IMR-90 (cell line): ENCODE measurements at regions not wholly inside any gene's neighbourhood (a gene's known extent, or its start where the extent isn't known, plus 50 kb on each side); places are given as distances from the start of the nearest gene placed in this dataset.

ENCODE experiments used
- ATAC-seq: fragments of 200-7000 bp; cut with Tn5 transposase; 2 replicates; pipeline ENCODE4 v1.9.1; 2020; ENCODE audit warnings: low read depth, mild to moderate bottlenecking, moderate library complexity
- BruUV-seq: library from RNA; stranded (reverse); fragments of 400-500 nt; replicated peaks from 2 replicates; lab custom pipeline; 2021; lab: Mats Ljungman, UMichigan
- CTCF ChIA-PET: fragments of 300-600 bp; formaldehyde crosslinking; extraction: SDS; loops from one replicate; lab custom pipeline; 2021; ENCODE audit warnings: antibody characterized with exemption; lab: Yijun Ruan, JAX
- POLR2A ChIA-PET: fragments of 300-600 bp; sonication (Branson Sonifier 250); formaldehyde crosslinking; loops from one replicate; lab custom pipeline; 2022; ENCODE audit warnings: antibody characterized with exemption; ENCODE audit not compliant: unreplicated experiment; lab: Charles Lee
- DNase-seq: peaks from one replicate; pipeline ENCODE4 v3.0.0; 2013
- H2AFZ ChIP-seq: replicated peaks from 2 replicates; pipeline ENCODE3; 2013; ENCODE audit warnings: low read length, mild to moderate bottlenecking; ENCODE audit not compliant: poor library complexity
- H2AK5ac ChIP-seq: 2 replicates; pipeline ENCODE4 v1.6.1; 2013; ENCODE audit warnings: low read depth, low read length, inconsistent platforms
- H2AK9ac ChIP-seq: replicated peaks from 2 replicates; pipeline ENCODE3; 2013; ENCODE audit warnings: mild to moderate bottlenecking, low read depth, low read length, moderate library complexity; ENCODE audit not compliant: poor library complexity
- H2BK120ac ChIP-seq: 2 replicates; pipeline ENCODE4 v1.6.1; 2013; ENCODE audit warnings: low read depth, low read length, inconsistent platforms
- H2BK15ac ChIP-seq: 3 replicates; pipeline ENCODE4 v1.6.1; 2013; ENCODE audit warnings: low read depth, low read length, inconsistent platforms
- H2BK20ac ChIP-seq: 2 replicates; pipeline ENCODE4 v1.6.1; 2013; ENCODE audit warnings: low read depth, mild to moderate bottlenecking, inconsistent platforms, low read length, moderate library complexity
- H2BK5ac ChIP-seq: 2 replicates; pipeline ENCODE4 v1.6.1; 2013; ENCODE audit warnings: mild to moderate bottlenecking, low read depth, low read length, inconsistent platforms; ENCODE audit not compliant: poor library complexity, severe bottlenecking
- H3K14ac ChIP-seq: replicated peaks from 2 replicates; pipeline ENCODE4 v1.6.1; 2013; ENCODE audit warnings: low read depth, low read length, inconsistent platforms
- H3K18ac ChIP-seq: 2 replicates; pipeline ENCODE4 v1.6.1; 2013; ENCODE audit warnings: low read depth, low read length, control low read depth
- H3K23ac ChIP-seq: 2 replicates; pipeline ENCODE4 v1.6.1; 2013; ENCODE audit warnings: low read depth, low read length, inconsistent platforms
- H3K27ac ChIP-seq: 2 replicates; pipeline ENCODE4 v1.5.1; 2013; ENCODE audit warnings: mild to moderate bottlenecking, control low read depth, low read length; ENCODE audit not compliant: insufficient read depth
- H3K27me3 ChIP-seq: 2 replicates; pipeline ENCODE4 v1.6.1; 2013; ENCODE audit warnings: low read length; ENCODE audit not compliant: control insufficient read depth, insufficient read depth
- H3K36me3 ChIP-seq: 2 replicates; pipeline ENCODE4 v1.6.1; 2013; ENCODE audit warnings: low read length, mixed read lengths; ENCODE audit not compliant: control insufficient read depth, insufficient read depth
- H3K4ac ChIP-seq: 2 replicates; pipeline ENCODE4 v1.6.1; 2013; ENCODE audit warnings: low read depth, low read length, inconsistent platforms
- H3K4me1 ChIP-seq: 2 replicates; pipeline ENCODE4 v1.6.1; 2013; ENCODE audit warnings: low read length, mixed read lengths; ENCODE audit not compliant: control insufficient read depth, insufficient read depth
- H3K4me2 ChIP-seq: 2 replicates; pipeline ENCODE4 v1.6.1; 2013; ENCODE audit warnings: low read depth, mild to moderate bottlenecking, control low read depth, low read length, moderate library complexity
- H3K4me3 ChIP-seq: 2 replicates; pipeline ENCODE4 v1.5.1; 2013; ENCODE audit warnings: low read depth, mild to moderate bottlenecking, control low read depth, low read length, moderate library complexity; ENCODE audit not compliant: insufficient read depth
- H3K56ac ChIP-seq: 2 replicates; pipeline ENCODE4 v1.6.1; 2013; ENCODE audit warnings: low read length, inconsistent platforms; ENCODE audit not compliant: insufficient read depth; ENCODE audit errors: extremely low read depth
- H3K79me1 ChIP-seq, 2 experiments: 2 replicates each; pipeline ENCODE4 v1.6.1; 2013; ENCODE audit warnings: low read length in 2 of 2, inconsistent platforms in 1 of 2, low read depth in 1 of 2
- H3K9ac ChIP-seq: 2 replicates; pipeline ENCODE4 v1.6.1; 2013; ENCODE audit warnings: low read depth, low read length, control low read depth
- H3K9me1 ChIP-seq: 2 replicates; pipeline ENCODE4 v1.6.1; 2013; ENCODE audit warnings: low read length, inconsistent platforms; ENCODE audit not compliant: insufficient read depth
- H3K9me3 ChIP-seq: 2 replicates; pipeline ENCODE4 v1.6.1; 2013; ENCODE audit warnings: low read length; ENCODE audit not compliant: control insufficient read depth, insufficient read depth
- H4K20me1 ChIP-seq: 2 replicates; pipeline ENCODE4 v1.6.1; 2013; ENCODE audit warnings: low read length, inconsistent platforms; ENCODE audit not compliant: insufficient read depth
- H4K5ac ChIP-seq: 2 replicates; pipeline ENCODE4 v1.6.1; 2013; ENCODE audit warnings: mild to moderate bottlenecking, low read depth, low read length, control low read depth
- H4K8ac ChIP-seq, 2 experiments: 2 replicates each; pipeline ENCODE4 v1.6.1; 2013; ENCODE audit warnings: low read depth in 2 of 2, low read length in 2 of 2, control low read depth in 1 of 2, inconsistent platforms in 1 of 2
- H4K91ac ChIP-seq: 2 replicates; pipeline ENCODE4 v1.6.1; 2013; ENCODE audit warnings: low read depth, low read length, inconsistent platforms; ENCODE audit not compliant: insufficient read depth
- CHD1 ChIP-seq: IDR thresholded peaks from 2 replicates; pipeline ENCODE4 v1.6.1; 2012; ENCODE audit warnings: low read depth, low read length, improper control_type of control experiment
- MXI1 ChIP-seq: IDR thresholded peaks from 2 replicates; pipeline ENCODE4 v1.6.1; 2012; ENCODE audit warnings: low read depth, mild to moderate bottlenecking, low read length, moderate library complexity, borderline replicate concordance
- POLR2A ChIP-seq: IDR thresholded peaks from 2 replicates; pipeline ENCODE4 v1.6.1; 2012; ENCODE audit warnings: mild to moderate bottlenecking, low read depth, low read length
- RCOR1 ChIP-seq: IDR thresholded peaks from 2 replicates; pipeline ENCODE4 v1.6.1; 2012; ENCODE audit warnings: mild to moderate bottlenecking, low read length, improper control_type of control experiment; ENCODE audit not compliant: insufficient replicate concordance
- WGBS, 2 experiments: methylation state at CpG; one replicate each; pipeline versions ENCODE4 v1.1.5 to v1.1.7; 2013; ENCODE audit warnings: missing lambda C conversion rate in 2 of 2; ENCODE audit not compliant: insufficient read length in 1 of 2; ENCODE audit errors: extremely low coverage in 2 of 2; 5-methylcytosine and 5-hydroxymethylcytosine counted together
- dilution Hi-C: fragments of 300-500 bp; cut with HindIII; formaldehyde crosslinking; loops from one replicate; pipeline ENCODE4 v1.14.3; 2018; ENCODE audit warnings: low sequenced_read_pairs; ENCODE audit not compliant: unreplicated experiment
- in situ Hi-C: fragments of 300-500 bp; cut with MboI; formaldehyde crosslinking; loops from 3 replicates; pipeline ENCODE4 v1.14.3; 2019; ENCODE audit warnings: low sequenced_read_pairs, inconsistent platforms, mixed read lengths
- intact Hi-C: fragments of 100-400 bp; cut with micrococcal nuclease; formaldehyde crosslinking; loops from 2 replicates; pipeline ENCODE4 v1.10.0; 2022
- TF ChIP-seq, protein P1 (sequence below): fragments of 150-350 bp; IDR thresholded peaks from 2 replicates; pipeline ENCODE4 v1.6.1; 2016; ENCODE audit warnings: low read depth, mild to moderate bottlenecking, low read length, moderate library complexity, borderline replicate concordance
- TF ChIP-seq, protein P2 (sequence below): fragments of 150-350 bp; IDR thresholded peaks from 2 replicates; pipeline ENCODE4 v1.6.1; 2017; ENCODE audit warnings: mild to moderate bottlenecking, antibody characterized with exemption, low read length, low read depth

DNA sequence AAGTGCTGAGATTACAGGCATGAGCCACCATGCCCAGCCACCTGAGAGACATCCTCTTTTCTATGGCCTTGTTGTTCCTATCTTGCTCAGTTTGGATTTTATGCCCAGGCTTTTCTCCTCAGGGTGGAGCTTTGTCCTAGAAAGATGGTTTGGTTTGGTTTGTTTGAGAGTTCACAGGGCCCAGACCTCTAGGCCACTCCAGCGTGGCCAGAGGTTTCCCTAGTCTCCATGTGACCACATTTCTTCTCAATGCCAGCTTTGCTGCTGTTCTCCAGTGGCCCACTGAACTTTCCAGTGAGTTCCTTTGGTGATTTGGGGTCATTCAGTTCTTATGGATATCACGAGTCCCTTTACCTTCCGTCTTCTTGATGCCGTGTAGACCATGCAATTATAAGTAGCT, 92.6 kb upstream of the SERBP1 start:
- H3K36me3 ChIP-seq = no peaks in the 10 kb centered on the region
- intact Hi-C loops = no loop called here
- no peaks in the 10 kb centered on the region for H3K4me1 ChIP-seq
- H3K56ac ChIP-seq = no peak overlapping the region
- no peaks in the 10 kb centered on the region; the same call in 1 of the 2 replicates for H3K9me1 ChIP-seq
- H3K23ac ChIP-seq = no peak overlapping the region
- H2AK9ac ChIP-seq = peak overlapping the region; percentile 48
- H3K9ac ChIP-seq = no peak overlapping the region
- CTCF ChIA-PET = interaction anchor here (1.9 kb wide), 1 partner anchor 16 kb away, joined by 7 read pairs; no protein-coding TSS in a partner anchor
- ATAC-seq = no peak
- H2BK15ac ChIP-seq = no peak overlapping the region
- no peak overlapping the region for H4K91ac ChIP-seq
- no TSS peak for BruUV-seq
- no peak overlapping the region for H2AK5ac ChIP-seq
- in situ Hi-C loops = loop anchor here (10.0 kb wide), 1 partner anchor 582 kb away; no protein-coding TSS in a partner anchor
- POLR2A ChIA-PET = no interaction called here
- H3K79me1 ChIP-seq = no peaks in the 10 kb centered on the region
- no CpG with 5 or more reads among the region's 4 CpGs for WGBS, 2 experiments
- no peak overlapping the region for H2AFZ ChIP-seq
- H3K14ac ChIP-seq = no peak overlapping the region; the same call in 1 of the 2 replicates
- H3K18ac ChIP-seq = no peak overlapping the region
- no peak overlapping the region for H2BK5ac ChIP-seq
- dilution Hi-C loops = no loop called here
- H4K20me1 ChIP-seq = no peaks in the 10 kb centered on the region
- H3K4ac ChIP-seq = no peak overlapping the region
- H3K4me2 ChIP-seq = no peak overlapping the region
- H3K4me3 ChIP-seq = no peak overlapping the region
- H4K5ac ChIP-seq = no peak overlapping the region
- H2BK120ac ChIP-seq = no peak overlapping the region
- no peak overlapping the region for H3K27ac ChIP-seq
- H4K8ac ChIP-seq = no peak overlapping the region
- no peak overlapping the region for H2BK20ac ChIP-seq
- TF ChIP-seq, protein P1, sequence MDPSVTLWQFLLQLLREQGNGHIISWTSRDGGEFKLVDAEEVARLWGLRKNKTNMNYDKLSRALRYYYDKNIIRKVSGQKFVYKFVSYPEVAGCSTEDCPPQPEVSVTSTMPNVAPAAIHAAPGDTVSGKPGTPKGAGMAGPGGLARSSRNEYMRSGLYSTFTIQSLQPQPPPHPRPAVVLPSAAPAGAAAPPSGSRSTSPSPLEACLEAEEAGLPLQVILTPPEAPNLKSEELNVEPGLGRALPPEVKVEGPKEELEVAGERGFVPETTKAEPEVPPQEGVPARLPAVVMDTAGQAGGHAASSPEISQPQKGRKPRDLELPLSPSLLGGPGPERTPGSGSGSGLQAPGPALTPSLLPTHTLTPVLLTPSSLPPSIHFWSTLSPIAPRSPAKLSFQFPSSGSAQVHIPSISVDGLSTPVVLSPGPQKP = no peak
- no peak for TF ChIP-seq CHD1
- TF ChIP-seq, protein P2, sequence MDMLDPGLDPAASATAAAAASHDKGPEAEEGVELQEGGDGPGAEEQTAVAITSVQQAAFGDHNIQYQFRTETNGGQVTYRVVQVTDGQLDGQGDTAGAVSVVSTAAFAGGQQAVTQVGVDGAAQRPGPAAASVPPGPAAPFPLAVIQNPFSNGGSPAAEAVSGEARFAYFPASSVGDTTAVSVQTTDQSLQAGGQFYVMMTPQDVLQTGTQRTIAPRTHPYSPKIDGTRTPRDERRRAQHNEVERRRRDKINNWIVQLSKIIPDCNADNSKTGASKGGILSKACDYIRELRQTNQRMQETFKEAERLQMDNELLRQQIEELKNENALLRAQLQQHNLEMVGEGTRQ = no peak
- no peak for TF ChIP-seq MXI1
- TF ChIP-seq RCOR1 = no peak
- TF ChIP-seq POLR2A = no peak
- no peak for DNase-seq
- peaks cover 6% of the 10 kb centered on the region; the same call in 1 of the 2 replicates for H3K27me3 ChIP-seq
- peaks cover 6% of the 10 kb centered on the region for H3K9me3 ChIP-seq
